Activated CD8-positive, alpha-beta memory T cell treated with anti-CD3 and anti-CD28 coated beads, Interleukin-2, amount 10 ng/mL, durations not matched to agents 7 days and 5 days (primary cell): ENCODE measurements at regions not wholly inside any gene's neighbourhood (a gene's known extent, or its start where the extent isn't known, plus 50 kb on each side); places are given as distances from the start of the nearest gene placed in this dataset.

Source experiments
- ATAC-seq: fragments of 150-1000 bp; cut with Tn5 transposase; one replicate; pipeline ENCODE4 v1.10.0; 2021; ENCODE audit warnings: moderate library complexity
- CTCF ChIA-PET: fragments of 350-600 bp; sonication (Branson Sonifier 250); formaldehyde crosslinking; loops from one replicate; lab custom pipeline; 2021; ENCODE audit warnings: antibody characterized with exemption; lab: Charles Lee
- DNase-seq: peaks from one replicate; pipeline ENCODE4 v3.0.0-alpha.2; 2020
- H3K27ac Mint-ChIP-seq: one replicate; pipeline ENCODE4 v1.8.0; 2021; ENCODE audit warnings: mild to moderate bottlenecking, mixed read lengths
- H3K27me3 Mint-ChIP-seq: one replicate; pipeline ENCODE4 v1.8.0; 2021; ENCODE audit warnings: mixed read lengths
- H3K36me3 Mint-ChIP-seq: one replicate; pipeline ENCODE4 v1.8.0; 2021; ENCODE audit warnings: mild to moderate bottlenecking, mixed read lengths
- H3K4me1 Mint-ChIP-seq: one replicate; pipeline ENCODE4 v1.8.0; 2021; ENCODE audit warnings: mixed read lengths
- H3K4me3 Mint-ChIP-seq: one replicate; pipeline ENCODE4 v1.8.0; 2021; ENCODE audit warnings: mild to moderate bottlenecking, moderate library complexity, mixed read lengths
- H3K9me3 Mint-ChIP-seq: one replicate; pipeline ENCODE4 v1.8.0; 2022; ENCODE audit warnings: low read depth, mixed read lengths

GRCh38 chr14:63781686-63782085 is 53.8 kb upstream of the SGPP1 start:
- Mint-ChIP-seq H3K27ac (no peak overlapping the region), H3K27me3 (peaks cover 3% of the 10 kb centered on the region), H3K36me3 (no peaks in the 10 kb centered on the region), H3K4me3 (no peak overlapping the region), H3K9me3 (no peaks in the 10 kb centered on the region), H3K4me1 (peaks cover 2% of the 10 kb centered on the region)
- CTCF ChIA-PET: no interaction called here
- ATAC-seq (no peak), DNase-seq (no peak)

GRCh38 chr14:63782683-63783389 is 55.0 kb upstream of the SGPP1 start:
- Mint-ChIP-seq H3K36me3 (no peaks in the 10 kb centered on the region), H3K9me3 (no peaks in the 10 kb centered on the region), H3K4me3 (no peak overlapping the region), H3K4me1 (peaks cover 2% of the 10 kb centered on the region), H3K27me3 (peaks cover 6% of the 10 kb centered on the region), H3K27ac (no peak overlapping the region)
- CTCF ChIA-PET: no interaction called here
- no peak for ATAC-seq
- DNase-seq: no peak

GRCh38 chr14:63788011-63788933 is 60.4 kb upstream of the SGPP1 start:
- H3K27ac Mint-ChIP-seq: no peak overlapping the region
- peaks cover 29% of the 10 kb centered on the region for H3K27me3 Mint-ChIP-seq
- H3K4me3 Mint-ChIP-seq: no peak overlapping the region
- no peaks in the 10 kb centered on the region for H3K36me3 Mint-ChIP-seq
- no peaks in the 10 kb centered on the region for H3K9me3 Mint-ChIP-seq
- no peaks in the 10 kb centered on the region for H3K4me1 Mint-ChIP-seq
- CTCF ChIA-PET: no interaction called here
- ATAC-seq (no peak), DNase-seq (no peak)

DNA sequence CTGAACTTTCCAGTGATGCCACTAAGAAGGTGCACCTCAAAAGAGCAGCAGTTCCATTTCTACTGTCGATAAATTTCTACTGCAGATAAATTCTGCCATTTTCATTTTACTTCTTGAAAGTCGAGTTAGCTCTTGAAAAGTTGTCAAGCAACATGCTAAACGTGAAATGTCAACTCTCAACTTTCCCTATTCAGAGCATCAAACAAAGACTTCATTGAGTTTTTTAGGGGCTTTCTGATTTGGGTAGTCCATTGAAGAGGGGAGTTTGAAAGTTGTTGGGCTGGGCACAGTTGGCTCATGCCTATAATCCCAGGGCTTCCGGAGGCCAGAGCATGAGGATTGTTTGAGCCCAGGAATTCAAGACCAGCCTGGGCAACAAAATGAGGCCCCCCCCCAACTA is 59.4 kb upstream of the SYNE2 start:
- Mint-ChIP-seq H3K4me3 (no peak overlapping the region), H3K27me3 (peaks cover 25% of the 10 kb centered on the region), H3K9me3 (no peaks in the 10 kb centered on the region), H3K4me1 (no peaks in the 10 kb centered on the region), H3K27ac (no peak overlapping the region), H3K36me3 (no peaks in the 10 kb centered on the region)
- ATAC-seq (no peak), DNase-seq (no peak)
- CTCF ChIA-PET: interaction anchor here (1.0 to 1.5 kb wide), 2 partner anchors 502 to 510 kb away, joined by 4 to 5 read pairs; no protein-coding TSS in a partner anchor

GRCh38 chr14:63795532-63795931 is 57.3 kb upstream of the SYNE2 start:
- ATAC-seq: no peak
- H3K4me3 Mint-ChIP-seq: no peak overlapping the region
- peaks cover 12% of the 10 kb centered on the region for H3K27me3 Mint-ChIP-seq
- no peak for DNase-seq
- CTCF ChIA-PET: no interaction called here
- peaks cover 4% of the 10 kb centered on the region for H3K4me1 Mint-ChIP-seq
- no peaks in the 10 kb centered on the region for H3K36me3 Mint-ChIP-seq
- H3K27ac Mint-ChIP-seq: no peak overlapping the region
- no peaks in the 10 kb centered on the region for H3K9me3 Mint-ChIP-seq

GRCh38 chr14:63800083-63800482 is 52.7 kb upstream of the SYNE2 start:
- H3K4me1 Mint-ChIP-seq: peaks cover 10% of the 10 kb centered on the region
- no peak overlapping the region for H3K4me3 Mint-ChIP-seq
- no peaks in the 10 kb centered on the region for H3K36me3 Mint-ChIP-seq
- no peak for ATAC-seq
- H3K9me3 Mint-ChIP-seq: no peaks in the 10 kb centered on the region
- CTCF ChIA-PET: interaction anchor here (0.6 to 3.1 kb wide), 10 partner anchors 11 to 504 kb away, joined by 3 to 31 read pairs (median 4); partner anchors contain the start of gene SYNE2
- no peak for DNase-seq
- H3K27ac Mint-ChIP-seq: no peak overlapping the region
- peaks cover 9% of the 10 kb centered on the region for H3K27me3 Mint-ChIP-seq

DNA sequence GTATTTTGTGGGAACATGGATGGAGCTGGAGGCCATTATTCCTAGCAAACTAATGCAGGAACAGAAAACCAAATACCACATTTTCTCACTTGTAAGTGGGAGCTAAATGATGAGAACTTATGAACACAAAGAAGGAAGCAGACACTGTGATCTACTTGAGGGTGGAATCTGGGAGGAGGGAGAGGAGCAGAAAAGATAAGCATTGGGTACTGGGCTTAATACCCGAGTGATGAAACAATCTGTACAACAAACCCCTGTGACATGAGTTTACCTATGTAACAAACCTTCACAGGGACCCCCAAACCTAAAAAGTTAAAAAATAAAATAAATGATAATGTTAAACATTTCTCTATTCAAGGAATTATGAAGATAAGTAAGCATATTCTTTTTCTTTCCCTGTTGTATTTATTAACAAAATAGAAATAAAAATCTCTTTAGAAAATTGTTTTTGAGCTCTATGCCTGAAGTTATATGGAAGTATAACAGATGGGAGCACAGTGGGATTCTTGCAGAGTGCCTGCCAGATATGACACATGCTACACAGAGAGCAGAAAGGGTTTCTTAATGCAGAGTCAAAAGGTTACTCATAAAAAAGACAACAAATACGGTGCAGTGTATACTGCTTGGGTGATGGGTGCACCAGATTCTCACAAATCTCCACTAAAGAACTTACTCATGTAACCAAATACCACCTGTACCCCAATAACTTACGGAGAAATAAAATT is 52.0 kb upstream of the SYNE2 start:
- Mint-ChIP-seq H3K4me1 (peaks cover 10% of the 10 kb centered on the region), H3K4me3 (no peak overlapping the region), H3K36me3 (no peaks in the 10 kb centered on the region), H3K9me3 (no peaks in the 10 kb centered on the region), H3K27ac (no peak overlapping the region), H3K27me3 (peaks cover 11% of the 10 kb centered on the region)
- no peak for DNase-seq
- CTCF ChIA-PET: interaction anchor here (0.6 to 3.1 kb wide), 9 partner anchors 10 to 504 kb away, joined by 3 to 31 read pairs (median 3); partner anchors contain the start of gene SYNE2
- ATAC-seq: no peak
